ENCODE measurements at regions not wholly inside any gene's neighbourhood (a gene's known extent, or its start where the extent isn't known, plus 50 kb on each side); places are given as distances from the start of the nearest gene placed in this dataset.
"Not testable (repeated sequence)": the region's sequence is repeated elsewhere in the genome, so short reads cannot be mapped to it uniquely, and the experiment has no call there.

- no peak for DNase-seq (ENCODE audit: low read depth)
Observed at GRCh38 chr2:139704606-139705005, 924.4 kb upstream of the NXPH2 start.

GRCh38 chr2:139694327-139694726 is 914.1 kb upstream of the NXPH2 start:
- DNase-seq (ENCODE audit: low read depth): no peak

GRCh38 chr2:139686205-139686604 is 906.0 kb upstream of the NXPH2 start:
- no peak for DNase-seq (ENCODE audit: low read depth)

GRCh38 chr2:139685090-139685983 is 905.1 kb upstream of the NXPH2 start:
- no peak for DNase-seq (ENCODE audit: low read depth)

GRCh38 chr2:139684286-139684860 is 904.2 kb upstream of the NXPH2 start:
- no peak for DNase-seq (ENCODE audit: low read depth)

- DNase-seq (ENCODE audit: low read depth): no peak
Observed at GRCh38 chr2:139674577-139674976, 894.4 kb upstream of the NXPH2 start.

GRCh38 chr2:139673447-139673846 is 893.3 kb upstream of the NXPH2 start:
- DNase-seq (ENCODE audit: low read depth): not testable (repeated sequence)

- DNase-seq (ENCODE audit: low read depth): no peak
Observed at GRCh38 chr2:139669675-139670074, 889.5 kb upstream of the NXPH2 start.

GRCh38 chr2:139652385-139652784 is 872.2 kb upstream of the NXPH2 start:
- no peak for DNase-seq (ENCODE audit: low read depth)

GRCh38 chr2:139645617-139646016 is 865.4 kb upstream of the NXPH2 start:
- no peak for DNase-seq (ENCODE audit: low read depth)

- no peak for DNase-seq (ENCODE audit: low read depth)
Observed at GRCh38 chr2:139643139-139643538, 862.9 kb upstream of the NXPH2 start.

- no peak for DNase-seq (ENCODE audit: low read depth)
Observed at GRCh38 chr2:139631966-139632365, 851.8 kb upstream of the NXPH2 start.

GRCh38 chr2:139628931-139629330 is 848.7 kb upstream of the NXPH2 start:
- no peak for DNase-seq (ENCODE audit: low read depth)

GRCh38 chr2:139626128-139626527 is 845.9 kb upstream of the NXPH2 start:
- DNase-seq (ENCODE audit: low read depth): no peak

GRCh38 chr2:139622691-139623090 is 842.5 kb upstream of the NXPH2 start:
- DNase-seq (ENCODE audit: low read depth): no peak

- DNase-seq (ENCODE audit: low read depth): no peak
Observed at GRCh38 chr2:139617747-139618146, 837.6 kb upstream of the NXPH2 start.

GRCh38 chr2:139613264-139613663 is 833.1 kb upstream of the NXPH2 start:
- DNase-seq (ENCODE audit: low read depth): no peak

- DNase-seq (ENCODE audit: low read depth): no peak
Observed at GRCh38 chr2:139610512-139610911, 830.3 kb upstream of the NXPH2 start.

- no peak for DNase-seq (ENCODE audit: low read depth)
Observed at GRCh38 chr2:139609109-139609508, 828.9 kb upstream of the NXPH2 start.

- DNase-seq (ENCODE audit: low read depth): no peak
Observed at GRCh38 chr2:139605668-139606067, 825.5 kb upstream of the NXPH2 start.

GRCh38 chr2:139600166-139600565 is 820.0 kb upstream of the NXPH2 start:
- DNase-seq (ENCODE audit: low read depth): no peak

GRCh38 chr2:139585101-139585500 is 804.9 kb upstream of the NXPH2 start:
- no peak for DNase-seq (ENCODE audit: low read depth)

GRCh38 chr2:139574371-139574770 is 794.2 kb upstream of the NXPH2 start:
- no peak for DNase-seq (ENCODE audit: low read depth)

GRCh38 chr2:139556789-139557188 is 776.6 kb upstream of the NXPH2 start:
- DNase-seq (ENCODE audit: low read depth): no peak
